K562 (cell line): ENCODE measurements at regions not wholly inside any gene's neighbourhood (a gene's known extent, or its start where the extent isn't known, plus 50 kb on each side); places are given as distances from the start of the nearest gene placed in this dataset.

Source experiments
- ATAC-seq: fragments of 200-7000 bp; cut with Tn5 transposase; 3 replicates; pipeline ENCODE4 v1.9.1; 2020; ENCODE audit warnings: moderate library complexity
- BruUV-seq: library from RNA; stranded (reverse); fragments of 400-500 nt; replicated peaks from 2 replicates; lab custom pipeline; 2021; lab: Mats Ljungman, UMichigan
- CTCF ChIA-PET: fragments of 300-600 bp; formaldehyde crosslinking; extraction: SDS; loops from one replicate; lab custom pipeline; 2021; ENCODE audit warnings: low intra/inter-chr PET ratio; lab: Yijun Ruan, JAX
- POLR2A ChIA-PET: fragments of 300-600, 350-650 bp; sonication (Branson Sonifier 250); formaldehyde crosslinking; extraction: SDS; loops from one replicate; lab custom pipeline; 2021; ENCODE audit warnings: antibody characterized with exemption, inconsistent platforms; lab: Yijun Ruan, JAX
- DNase-seq, 4 experiments: peaks; one replicate each; pipeline versions ENCODE4 v3.0.0 to v3.0.0-alpha.2; 2011 to 2018; ENCODE audit warnings: low spot score in 3 of 4, mixed read lengths in 3 of 4; ENCODE audit errors: extremely low read depth in 1 of 4
- FAIRE-seq: peaks from 2 replicates; lab custom pipeline; 2011; peaks lifted over from hg19 to GRCh38; lab: Jason Lieb, UNC
- H2AFZ ChIP-seq: 2 replicates; pipeline ENCODE4 v1.6.0; 2011; ENCODE audit warnings: low read depth, low read length, control low read depth, inconsistent platforms
- H3K27ac ChIP-seq: fragments of 200-600 bp; 3 replicates; pipeline ENCODE4 v1.8.0; 2011; ENCODE audit warnings: low read depth, mild to moderate bottlenecking, control low read depth, inconsistent platforms, low read length, moderate library complexity, mixed read lengths; ENCODE audit errors: extremely low read depth
- H3K27me3 ChIP-seq, 2 experiments: fragments of 300-600 bp in 1 of 2; 2 replicates in 1 of 2; 3 replicates in 1 of 2; pipeline versions ENCODE4 v1.6.0 to v1.8.0; 2011; ENCODE audit warnings: inconsistent platforms in 2 of 2, low read length in 2 of 2, mild to moderate bottlenecking in 1 of 2, mixed read lengths in 1 of 2, moderate library complexity in 1 of 2; ENCODE audit not compliant: control insufficient read depth in 2 of 2, insufficient read depth in 2 of 2
- H3K36me3 ChIP-seq: fragments of 300-600 bp; 3 replicates; pipeline ENCODE4 v1.8.0; 2011; ENCODE audit warnings: mild to moderate bottlenecking, low read length, inconsistent platforms; ENCODE audit not compliant: control insufficient read depth, insufficient read depth
- H3K4me1 ChIP-seq, 2 experiments: fragments of 200-600 bp in 1 of 2; replicated peaks in 1 of 2; 2 replicates in 1 of 2; 3 replicates in 1 of 2; pipeline versions ENCODE4 v1.5.1 to v1.8.0; 2011; ENCODE audit warnings: inconsistent platforms in 2 of 2, low read length in 2 of 2, mild to moderate bottlenecking in 1 of 2, mixed read lengths in 1 of 2, moderate library complexity in 1 of 2; ENCODE audit not compliant: control insufficient read depth in 2 of 2, insufficient read depth in 2 of 2
- H3K4me2 ChIP-seq: 2 replicates; pipeline ENCODE4 v1.6.1; 2011; ENCODE audit warnings: low read length, control low read depth, inconsistent platforms, mixed read lengths; ENCODE audit not compliant: insufficient read depth
- H3K4me3 ChIP-seq: fragments of 200-600 bp; sonication (generic), shearing (Covaris generic); 2 replicates; pipeline ENCODE4 v1.5.1; 2016; ENCODE audit warnings: control low read depth, inconsistent platforms
- H3K79me2 ChIP-seq: fragments of 200-600 bp; 3 replicates; pipeline ENCODE4 v1.8.0; 2011; ENCODE audit warnings: low read length, inconsistent platforms; ENCODE audit not compliant: control insufficient read depth, insufficient read depth
- H3K9ac ChIP-seq, 2 experiments: 2 replicates each; pipeline versions ENCODE4 v1.6.0 to v1.6.1; 2011; ENCODE audit warnings: low read depth in 2 of 2, low read length in 2 of 2, control low read depth in 1 of 2, inconsistent platforms in 1 of 2, mild to moderate bottlenecking in 1 of 2, mixed read lengths in 1 of 2; ENCODE audit not compliant: insufficient read depth in 1 of 2
- H3K9me1 ChIP-seq: one replicate; pipeline ENCODE4 v1.6.0; 2011; ENCODE audit warnings: inconsistent platforms, mild to moderate bottlenecking, low read length, moderate library complexity; ENCODE audit not compliant: control insufficient read depth, insufficient read depth
- H3K9me3 ChIP-seq: replicated peaks from 2 replicates; pipeline ENCODE4 v1.5.1; 2011; ENCODE audit warnings: low read depth, low read length, inconsistent platforms; ENCODE audit not compliant: control insufficient read depth, insufficient read depth
- H4K20me1 ChIP-seq: replicated peaks from 2 replicates; pipeline ENCODE4 v1.6.1; 2011; ENCODE audit warnings: low read length, inconsistent platforms, mixed read lengths; ENCODE audit not compliant: control insufficient read depth, insufficient read depth
- MTA2 ChIP-seq: fragments of 450-650 bp; IDR thresholded peaks from 2 replicates; pipeline ENCODE4 v1.6.1; 2016; ENCODE audit warnings: low read depth
- NFXL1 ChIP-seq: fragments of 450-650 bp; formaldehyde crosslinking; IDR thresholded peaks from 2 replicates; pipeline ENCODE4 v1.4.0; 2021; ENCODE audit warnings: mild to moderate bottlenecking
- PML ChIP-seq: IDR thresholded peaks from 2 replicates; pipeline ENCODE4 v1.6.1; 2012; ENCODE audit warnings: low read length, inconsistent platforms
- POLR2G ChIP-seq: fragments of 200-400 bp; formaldehyde crosslinking; IDR thresholded peaks from 2 replicates; pipeline ENCODE4 v1.6.1; 2017; ENCODE audit warnings: low read depth, mild to moderate bottlenecking, antibody characterized with exemption, low read length, moderate library complexity
- PRPF4 ChIP-seq: fragments of 200-400 bp; formaldehyde crosslinking; IDR thresholded peaks from one replicate; pipeline ENCODE4 v1.6.1; 2017; ENCODE audit warnings: low read length, low read depth, mild to moderate bottlenecking; ENCODE audit not compliant: insufficient read depth, poor library complexity, severe bottlenecking
- SAP30 ChIP-seq: fragments of 200-600 bp; sonication (generic); IDR thresholded peaks from 2 replicates; pipeline ENCODE4 v1.6.1; 2012; ENCODE audit warnings: borderline replicate concordance, low read depth, mild to moderate bottlenecking, moderate library complexity, low read length, control low read depth, inconsistent platforms; ENCODE audit not compliant: insufficient read depth, poor library complexity, severe bottlenecking
- SP1 ChIP-seq: sonication (generic); formaldehyde crosslinking; IDR thresholded peaks from 2 replicates; pipeline ENCODE4 v1.8.1; 2022; ENCODE audit warnings: mild to moderate bottlenecking, missing genetic modification reagents
- SRF ChIP-seq, 2 experiments: fragments of 250-450, 450-650 bp in 1 of 2; sonication (Bioruptor Pico) in 1 of 2; sonication (generic) in 1 of 2; formaldehyde crosslinking; IDR thresholded peaks; 2 replicates each; pipeline versions ENCODE4 v1.5.0 to v1.5.1; 2020 to 2022; ENCODE audit warnings: mild to moderate bottlenecking in 1 of 2, missing genetic modification reagents in 1 of 2
- ZBTB7A ChIP-seq: IDR thresholded peaks from 2 replicates; pipeline ENCODE4 v1.6.1; 2011; ENCODE audit warnings: low read depth, mild to moderate bottlenecking, low read length, moderate library complexity, borderline replicate concordance; ENCODE audit not compliant: control insufficient read depth
- ZFP36 ChIP-seq: fragments of 150-350 bp; IDR thresholded peaks from 2 replicates; pipeline ENCODE4 v1.6.1; 2018; ENCODE audit warnings: low read length, low read depth; ENCODE audit not compliant: partially characterized antibody
- WGBS: fragments of 100-300 bp; shearing (Covaris generic); methylation state at CpG from one replicate; pipeline ENCODE4 v1.1.6; 2016; ENCODE audit warnings: low coverage, mixed read lengths; ENCODE audit not compliant: insufficient coverage; ENCODE audit errors: missing lambda C conversion rate; 5-methylcytosine and 5-hydroxymethylcytosine counted together
- in situ Hi-C: fragments of 300-500 bp; cut with MboI; formaldehyde crosslinking; loops from 4 replicates; pipeline ENCODE4 v1.15.0; 2018; ENCODE audit warnings: inconsistent platforms, mixed read lengths
- intact Hi-C: fragments of 100-400 bp; cut with micrococcal nuclease; formaldehyde crosslinking; loops from 2 replicates; pipeline ENCODE4 v1.14.2; 2022
- TF ChIP-seq, protein P1 (sequence below): fragments of 450-650 bp; IDR thresholded peaks from 2 replicates; pipeline ENCODE4 v1.6.1; 2016; ENCODE audit warnings: mild to moderate bottlenecking, moderate library complexity

DNA sequence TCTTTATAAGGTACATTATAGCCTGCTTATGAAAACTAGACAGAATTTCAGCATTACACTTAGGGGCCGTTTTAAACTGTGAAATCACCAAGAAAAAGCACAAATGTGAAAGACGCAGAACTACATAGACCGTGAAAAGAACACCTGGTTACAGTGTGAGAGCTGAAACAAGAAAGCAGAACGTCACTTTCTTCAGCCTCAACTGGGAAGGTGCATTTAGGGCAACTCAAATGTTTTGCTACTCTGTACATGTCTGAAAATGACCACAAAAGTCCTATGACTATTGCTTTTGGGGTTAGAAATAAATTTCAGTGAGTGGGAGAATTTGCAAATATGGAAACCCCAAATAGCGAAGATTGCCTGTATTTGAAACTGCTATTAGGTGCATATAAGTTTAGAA is 268.7 kb downstream of the OLFM3 start:
- Histone ChIP-seq H3K27ac (no peak overlapping the region), H3K27me3 (no peaks in the 10 kb centered on the region), H3K9me1 (no peaks in the 10 kb centered on the region), H4K20me1 (no peaks in the 10 kb centered on the region), H3K36me3 (no peaks in the 10 kb centered on the region), H3K79me2 (no peaks in the 10 kb centered on the region), H2AFZ (no peak overlapping the region), H3K9ac (no peak overlapping the region), H3K4me2 (no peak overlapping the region), H3K4me1 (no peaks in the 10 kb centered on the region), H3K9me3 (no peaks in the 10 kb centered on the region), H3K4me3 (no peak overlapping the region)
- CTCF ChIA-PET, result no interaction called here
- POLR2A ChIA-PET, result no interaction called here
- FAIRE-seq, result no peak
- WGBS, result 2% methylated on average over 5 of the region's 5 CpGs
- intact Hi-C loops, result no loop called here
- no peak for DNase-seq
- in situ Hi-C loops, result no loop called here
- no TSS peak for BruUV-seq
- no peak for ATAC-seq
- TF ChIP-seq, protein P1, sequence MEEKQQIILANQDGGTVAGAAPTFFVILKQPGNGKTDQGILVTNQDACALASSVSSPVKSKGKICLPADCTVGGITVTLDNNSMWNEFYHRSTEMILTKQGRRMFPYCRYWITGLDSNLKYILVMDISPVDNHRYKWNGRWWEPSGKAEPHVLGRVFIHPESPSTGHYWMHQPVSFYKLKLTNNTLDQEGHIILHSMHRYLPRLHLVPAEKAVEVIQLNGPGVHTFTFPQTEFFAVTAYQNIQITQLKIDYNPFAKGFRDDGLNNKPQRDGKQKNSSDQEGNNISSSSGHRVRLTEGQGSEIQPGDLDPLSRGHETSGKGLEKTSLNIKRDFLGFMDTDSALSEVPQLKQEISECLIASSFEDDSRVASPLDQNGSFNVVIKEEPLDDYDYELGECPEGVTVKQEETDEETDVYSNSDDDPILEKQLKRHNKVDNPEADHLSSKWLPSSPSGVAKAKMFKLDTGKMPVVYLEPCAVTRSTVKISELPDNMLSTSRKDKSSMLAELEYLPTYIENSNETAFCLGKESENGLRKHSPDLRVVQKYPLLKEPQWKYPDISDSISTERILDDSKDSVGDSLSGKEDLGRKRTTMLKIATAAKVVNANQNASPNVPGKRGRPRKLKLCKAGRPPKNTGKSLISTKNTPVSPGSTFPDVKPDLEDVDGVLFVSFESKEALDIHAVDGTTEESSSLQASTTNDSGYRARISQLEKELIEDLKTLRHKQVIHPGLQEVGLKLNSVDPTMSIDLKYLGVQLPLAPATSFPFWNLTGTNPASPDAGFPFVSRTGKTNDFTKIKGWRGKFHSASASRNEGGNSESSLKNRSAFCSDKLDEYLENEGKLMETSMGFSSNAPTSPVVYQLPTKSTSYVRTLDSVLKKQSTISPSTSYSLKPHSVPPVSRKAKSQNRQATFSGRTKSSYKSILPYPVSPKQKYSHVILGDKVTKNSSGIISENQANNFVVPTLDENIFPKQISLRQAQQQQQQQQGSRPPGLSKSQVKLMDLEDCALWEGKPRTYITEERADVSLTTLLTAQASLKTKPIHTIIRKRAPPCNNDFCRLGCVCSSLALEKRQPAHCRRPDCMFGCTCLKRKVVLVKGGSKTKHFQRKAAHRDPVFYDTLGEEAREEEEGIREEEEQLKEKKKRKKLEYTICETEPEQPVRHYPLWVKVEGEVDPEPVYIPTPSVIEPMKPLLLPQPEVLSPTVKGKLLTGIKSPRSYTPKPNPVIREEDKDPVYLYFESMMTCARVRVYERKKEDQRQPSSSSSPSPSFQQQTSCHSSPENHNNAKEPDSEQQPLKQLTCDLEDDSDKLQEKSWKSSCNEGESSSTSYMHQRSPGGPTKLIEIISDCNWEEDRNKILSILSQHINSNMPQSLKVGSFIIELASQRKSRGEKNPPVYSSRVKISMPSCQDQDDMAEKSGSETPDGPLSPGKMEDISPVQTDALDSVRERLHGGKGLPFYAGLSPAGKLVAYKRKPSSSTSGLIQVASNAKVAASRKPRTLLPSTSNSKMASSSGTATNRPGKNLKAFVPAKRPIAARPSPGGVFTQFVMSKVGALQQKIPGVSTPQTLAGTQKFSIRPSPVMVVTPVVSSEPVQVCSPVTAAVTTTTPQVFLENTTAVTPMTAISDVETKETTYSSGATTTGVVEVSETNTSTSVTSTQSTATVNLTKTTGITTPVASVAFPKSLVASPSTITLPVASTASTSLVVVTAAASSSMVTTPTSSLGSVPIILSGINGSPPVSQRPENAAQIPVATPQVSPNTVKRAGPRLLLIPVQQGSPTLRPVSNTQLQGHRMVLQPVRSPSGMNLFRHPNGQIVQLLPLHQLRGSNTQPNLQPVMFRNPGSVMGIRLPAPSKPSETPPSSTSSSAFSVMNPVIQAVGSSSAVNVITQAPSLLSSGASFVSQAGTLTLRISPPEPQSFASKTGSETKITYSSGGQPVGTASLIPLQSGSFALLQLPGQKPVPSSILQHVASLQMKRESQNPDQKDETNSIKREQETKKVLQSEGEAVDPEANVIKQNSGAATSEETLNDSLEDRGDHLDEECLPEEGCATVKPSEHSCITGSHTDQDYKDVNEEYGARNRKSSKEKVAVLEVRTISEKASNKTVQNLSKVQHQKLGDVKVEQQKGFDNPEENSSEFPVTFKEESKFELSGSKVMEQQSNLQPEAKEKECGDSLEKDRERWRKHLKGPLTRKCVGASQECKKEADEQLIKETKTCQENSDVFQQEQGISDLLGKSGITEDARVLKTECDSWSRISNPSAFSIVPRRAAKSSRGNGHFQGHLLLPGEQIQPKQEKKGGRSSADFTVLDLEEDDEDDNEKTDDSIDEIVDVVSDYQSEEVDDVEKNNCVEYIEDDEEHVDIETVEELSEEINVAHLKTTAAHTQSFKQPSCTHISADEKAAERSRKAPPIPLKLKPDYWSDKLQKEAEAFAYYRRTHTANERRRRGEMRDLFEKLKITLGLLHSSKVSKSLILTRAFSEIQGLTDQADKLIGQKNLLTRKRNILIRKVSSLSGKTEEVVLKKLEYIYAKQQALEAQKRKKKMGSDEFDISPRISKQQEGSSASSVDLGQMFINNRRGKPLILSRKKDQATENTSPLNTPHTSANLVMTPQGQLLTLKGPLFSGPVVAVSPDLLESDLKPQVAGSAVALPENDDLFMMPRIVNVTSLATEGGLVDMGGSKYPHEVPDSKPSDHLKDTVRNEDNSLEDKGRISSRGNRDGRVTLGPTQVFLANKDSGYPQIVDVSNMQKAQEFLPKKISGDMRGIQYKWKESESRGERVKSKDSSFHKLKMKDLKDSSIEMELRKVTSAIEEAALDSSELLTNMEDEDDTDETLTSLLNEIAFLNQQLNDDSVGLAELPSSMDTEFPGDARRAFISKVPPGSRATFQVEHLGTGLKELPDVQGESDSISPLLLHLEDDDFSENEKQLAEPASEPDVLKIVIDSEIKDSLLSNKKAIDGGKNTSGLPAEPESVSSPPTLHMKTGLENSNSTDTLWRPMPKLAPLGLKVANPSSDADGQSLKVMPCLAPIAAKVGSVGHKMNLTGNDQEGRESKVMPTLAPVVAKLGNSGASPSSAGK, result no peak
- TF ChIP-seq SP1 (no peak), NFXL1 (CRISPR knock-in tag) (no peak), PML (no peak), POLR2G (no peak), SRF (CRISPR knock-in tag; IDR thresholded peaks at IDR 0.05) (no peak), ZFP36 (no peak), MTA2 (no peak), ZBTB7A (no peak), PRPF4 (no peak), SAP30 (no peak)
